GM19099 (cell line): ENCODE measurements at regions not wholly inside any gene's neighbourhood (a gene's known extent, or its start where the extent isn't known, plus 50 kb on each side); places are given as distances from the start of the nearest gene placed in this dataset.

Experiments used
- POLR2A ChIP-seq: IDR thresholded peaks from 3 replicates; pipeline ENCODE4 v1.6.1; 2011; ENCODE audit warnings: low read depth; ENCODE audit not compliant: insufficient read length; ENCODE audit errors: extremely low read depth

- no peak for TF ChIP-seq POLR2A
Measured at GRCh38 chr12:94801745-94802144, 151.4 kb upstream of the TMCC3 start.

- no peak for TF ChIP-seq POLR2A
Measured at GRCh38 chr12:94799136-94799535, 148.8 kb upstream of the TMCC3 start.

DNA sequence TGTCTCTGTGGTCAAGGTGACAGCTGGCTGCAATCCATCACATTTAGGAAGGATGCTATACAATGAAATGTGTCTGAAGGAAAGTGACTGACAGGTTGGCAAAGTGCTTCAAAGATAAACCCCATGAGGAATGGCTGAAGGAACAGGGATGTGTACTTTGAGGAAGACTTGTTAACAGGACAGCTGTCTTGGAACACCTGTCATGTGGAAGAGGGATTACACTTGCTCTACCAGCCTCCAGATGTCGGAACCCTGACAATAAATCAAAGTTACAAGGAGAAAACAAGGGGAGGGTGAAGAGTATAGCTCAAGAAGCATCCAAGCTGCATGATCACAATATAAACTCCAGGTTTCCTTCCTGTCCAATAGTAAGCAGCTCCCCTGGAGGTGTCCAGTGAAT lies 147.8 kb upstream of the TMCC3 start:
- TF ChIP-seq POLR2A, result no peak

- no peak for TF ChIP-seq POLR2A
Measured at GRCh38 chr12:94795520-94795919, 145.2 kb upstream of the TMCC3 start.

DNA sequence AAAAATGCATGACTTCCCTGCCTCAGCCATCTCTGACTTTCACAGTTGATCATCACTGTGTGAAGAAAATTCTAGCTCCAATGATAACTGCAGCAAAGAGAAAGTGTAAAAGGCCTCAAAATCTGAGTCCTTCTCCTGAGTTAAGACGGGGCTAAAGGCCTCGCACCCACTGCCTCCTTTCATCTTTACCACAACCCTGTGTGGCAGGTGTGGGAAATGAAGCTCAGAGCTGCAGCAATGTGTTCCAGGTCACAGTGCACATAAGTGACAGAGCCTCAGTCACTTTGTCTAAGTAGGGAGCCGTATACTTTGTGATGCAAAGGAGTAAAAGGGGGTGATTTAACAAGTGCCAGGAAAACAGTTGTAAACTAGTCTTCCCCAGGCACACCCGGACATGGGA lies 144.7 kb upstream of the TMCC3 start:
- TF ChIP-seq POLR2A, result no peak

- no peak for TF ChIP-seq POLR2A
Measured at GRCh38 chr12:94793191-94793595, 142.8 kb upstream of the TMCC3 start.

DNA sequence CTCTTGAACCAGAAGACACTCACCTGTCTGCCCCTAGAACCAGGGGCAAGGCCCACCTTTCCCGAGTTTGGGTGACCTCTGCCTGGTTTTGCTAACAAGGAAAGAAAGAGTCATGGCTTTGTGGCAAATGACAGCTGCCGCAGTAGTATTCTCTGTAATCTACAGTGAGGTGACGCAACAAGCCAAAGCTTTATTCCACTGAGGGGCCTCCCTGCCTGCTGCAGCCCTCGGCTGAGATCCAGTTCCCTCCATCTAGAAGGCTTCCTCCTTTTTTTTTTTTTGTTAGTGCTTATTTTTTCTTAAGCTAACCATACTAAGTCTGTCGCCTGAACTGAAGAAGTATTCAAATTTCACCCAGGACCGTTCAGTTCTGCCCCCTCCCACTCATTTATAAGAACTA lies 142.3 kb upstream of the TMCC3 start:
- TF ChIP-seq POLR2A, result no peak

- TF ChIP-seq POLR2A, result no peak
Measured at GRCh38 chr12:94791933-94792332, 141.6 kb upstream of the TMCC3 start.

DNA sequence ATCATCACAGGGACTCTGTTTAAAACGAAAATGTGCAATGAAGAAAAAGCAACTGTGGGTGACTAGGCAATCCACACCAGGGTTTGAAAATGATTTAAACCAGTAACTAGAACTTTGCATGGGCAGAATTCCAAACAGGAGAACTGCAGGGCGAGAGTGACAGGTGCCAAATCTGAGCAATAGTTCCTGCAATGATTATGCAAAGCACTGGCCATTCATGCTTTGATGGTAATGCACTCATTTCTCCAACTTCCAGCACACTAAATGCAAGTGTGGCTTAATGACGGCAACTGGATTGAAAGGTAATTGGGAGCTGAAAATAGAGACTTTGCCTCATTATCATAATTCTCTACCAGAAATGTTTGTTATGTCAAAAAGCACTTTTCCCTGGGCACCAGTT lies 140.5 kb upstream of the TMCC3 start:
- no peak for TF ChIP-seq POLR2A

DNA sequence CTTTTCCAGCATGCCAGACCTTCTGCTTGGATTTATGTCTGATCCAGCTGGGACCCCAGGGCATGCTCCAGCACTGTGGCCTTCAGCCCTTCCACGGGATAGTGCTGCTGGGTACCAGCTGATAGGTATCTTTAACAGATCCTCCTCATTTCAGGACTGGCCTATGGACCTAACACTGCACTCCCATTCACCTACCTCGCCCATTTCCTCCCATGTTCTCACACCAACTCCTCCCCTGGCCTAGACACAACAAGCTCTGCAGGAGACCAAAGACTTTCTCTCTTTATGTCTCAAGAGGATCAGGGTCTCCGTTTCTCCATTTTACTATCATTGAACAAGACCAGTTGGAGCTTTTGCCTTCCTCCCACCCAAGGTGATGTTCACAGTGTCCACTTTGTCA lies 140.0 kb upstream of the TMCC3 start:
- no peak for TF ChIP-seq POLR2A

DNA sequence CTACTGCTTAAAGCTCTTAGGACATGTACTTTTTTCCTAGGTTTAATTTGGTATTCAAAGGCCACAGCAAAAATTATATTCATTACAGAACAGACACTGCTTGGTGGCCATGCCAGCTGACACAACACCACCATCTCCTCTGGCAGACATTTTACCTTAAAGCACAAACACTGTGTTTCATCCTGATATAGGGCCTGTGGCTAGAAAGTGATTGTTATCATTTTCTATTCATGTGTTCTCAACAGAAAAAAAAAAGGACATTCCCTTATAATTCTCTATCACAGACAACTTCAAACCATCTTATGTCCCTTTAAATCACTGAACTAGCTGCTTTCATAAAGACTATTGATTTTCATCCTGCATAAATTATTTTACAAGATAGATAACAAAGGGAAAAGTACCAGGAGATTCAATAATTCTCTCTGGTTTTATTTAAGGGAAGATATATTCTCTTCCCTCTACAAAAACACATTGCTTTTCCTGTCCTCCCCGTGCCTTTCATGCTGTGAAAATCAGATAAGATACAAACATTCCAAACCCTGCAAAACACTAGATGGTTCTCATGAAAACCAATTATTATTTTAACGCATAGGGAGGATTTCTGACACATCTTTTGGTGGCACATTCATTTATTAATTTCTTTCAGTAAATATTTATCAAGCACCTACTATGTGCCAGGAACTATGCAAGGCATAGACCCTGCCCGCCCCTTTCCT lies 139.3 kb upstream of the TMCC3 start:
- no peak for TF ChIP-seq POLR2A

DNA sequence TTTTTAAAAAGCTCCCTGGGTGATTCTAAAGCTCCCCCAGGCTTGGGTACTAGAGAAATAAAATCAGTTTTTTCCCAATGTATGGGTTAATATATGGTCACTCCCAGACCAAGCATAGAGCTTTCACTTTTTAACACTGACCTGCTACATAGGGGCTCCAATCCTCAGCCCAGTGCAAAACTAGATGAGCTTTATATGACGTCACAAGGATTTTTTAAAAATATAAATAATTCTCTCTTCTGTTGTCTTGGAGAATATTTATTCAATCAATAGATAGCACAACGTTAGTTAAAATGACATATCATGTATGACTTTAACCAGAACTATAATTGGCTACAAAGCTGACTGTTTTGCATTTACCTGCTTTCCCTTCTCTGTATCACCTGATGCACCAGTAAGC lies 137.9 kb upstream of the TMCC3 start:
- no peak for TF ChIP-seq POLR2A

- TF ChIP-seq POLR2A, result no peak
Measured at GRCh38 chr12:94786906-94787305, 136.5 kb upstream of the TMCC3 start.

GRCh38 chr12:94783862-94784261 lies 133.5 kb upstream of the TMCC3 start:
- TF ChIP-seq POLR2A, result no peak

GRCh38 chr12:94783343-94783742 lies 133.0 kb upstream of the TMCC3 start:
- no peak for TF ChIP-seq POLR2A

- no peak for TF ChIP-seq POLR2A
Measured at GRCh38 chr12:94781835-94782234, 131.5 kb upstream of the TMCC3 start.

- TF ChIP-seq POLR2A, result no peak
Measured at GRCh38 chr12:94779485-94779884, 129.1 kb upstream of the TMCC3 start.

- no peak for TF ChIP-seq POLR2A
Measured at GRCh38 chr12:94777936-94778335, 127.6 kb upstream of the TMCC3 start.

DNA sequence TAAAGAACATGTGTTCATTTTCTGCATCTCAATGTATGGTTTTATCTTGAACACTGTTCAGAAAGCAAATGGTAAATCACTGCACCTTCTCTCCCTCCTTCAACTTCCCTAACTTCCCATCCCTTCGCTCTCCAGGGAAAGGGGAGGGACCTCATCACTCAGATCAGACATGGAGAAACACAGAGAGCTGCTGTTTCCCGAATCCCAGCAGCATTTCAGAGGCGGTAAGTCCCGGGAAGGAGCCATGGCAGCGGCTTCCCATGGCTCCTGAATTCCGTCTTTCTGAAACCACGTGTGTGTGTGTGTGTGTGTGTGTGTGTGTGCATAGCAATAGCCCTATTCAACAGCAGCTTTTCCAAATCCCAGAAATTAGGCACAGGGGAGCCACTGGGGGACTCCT lies 125.4 kb upstream of the TMCC3 start:
- TF ChIP-seq POLR2A, result no peak
